ENCODE measurements at regions not wholly inside any gene's neighbourhood (a gene's known extent, or its start where the extent isn't known, plus 50 kb on each side); places are given as distances from the start of the nearest gene placed in this dataset.

DNA sequence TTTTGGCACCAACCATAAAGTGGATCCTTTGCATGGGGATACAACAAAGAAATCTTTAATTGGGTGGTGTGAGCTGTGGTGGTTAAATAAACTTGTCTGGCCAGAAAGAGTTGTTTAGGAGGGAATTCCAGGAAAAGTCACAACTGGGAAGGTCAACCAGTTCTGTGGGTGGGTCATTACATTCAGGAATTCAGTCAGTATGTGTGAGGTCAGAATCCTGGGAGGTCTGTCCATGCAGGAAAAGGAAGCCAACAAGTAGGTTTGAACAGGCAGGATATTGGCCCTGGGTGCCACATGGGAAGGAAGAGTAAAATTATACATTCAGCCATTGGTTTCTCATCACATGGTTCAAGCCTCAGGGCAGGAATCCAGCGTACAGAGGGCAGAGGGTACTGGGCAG is 162.3 kb upstream of the ADAMTS5 start:
- Histone ChIP-seq H3K79me2 (ENCODE audit: control insufficient read depth, insufficient read depth, low read length) (no peaks in the 10 kb centered on the region), H3K4me2 (ENCODE audit: control insufficient read depth, extremely low read depth, insufficient read depth, low read depth, low read length) (no peak overlapping the region), H3K4me3 (ENCODE audit: control insufficient read depth in 2 of 3, extremely low read depth in 1 of 3, insufficient read depth in 2 of 3, low read depth in 1 of 3, low read length in 3 of 3) (no peak overlapping the region), H3K36me3 (ENCODE audit: control insufficient read depth in 2 of 2, extremely low read depth in 1 of 2, insufficient read depth in 2 of 2, low read length in 2 of 2) (no peaks in the 10 kb centered on the region), H3K4me1 (ENCODE audit: control insufficient read depth, extremely low read depth, insufficient read depth, low read length) (no peaks in the 10 kb centered on the region), H3K9me1 (ENCODE audit: control insufficient read depth, extremely low read depth, insufficient read depth, low read length) (no peaks in the 10 kb centered on the region), H3K27ac (ENCODE audit: control insufficient read depth, insufficient read depth, low read length) (no peak overlapping the region), H3K9ac (ENCODE audit: control insufficient read depth, extremely low read depth, insufficient read depth, low read length) (no peak overlapping the region), H3K9me3 (ENCODE audit: control insufficient read depth, low read depth, low read length) (no peaks in the 10 kb centered on the region), H4K20me1 (ENCODE audit: control insufficient read depth, extremely low read depth, insufficient read depth, low read length) (no peaks in the 10 kb centered on the region), H2AFZ (ENCODE audit: control insufficient read depth, low read length) (no peak overlapping the region), H3K27me3 (ENCODE audit: control insufficient read depth, extremely low read depth, insufficient read depth, low read length) (no peaks in the 10 kb centered on the region)
- no peak for TF ChIP-seq EZH2 (IDR thresholded peaks at IDR 0.05; ENCODE audit: low read length)
- TF ChIP-seq, protein P1, sequence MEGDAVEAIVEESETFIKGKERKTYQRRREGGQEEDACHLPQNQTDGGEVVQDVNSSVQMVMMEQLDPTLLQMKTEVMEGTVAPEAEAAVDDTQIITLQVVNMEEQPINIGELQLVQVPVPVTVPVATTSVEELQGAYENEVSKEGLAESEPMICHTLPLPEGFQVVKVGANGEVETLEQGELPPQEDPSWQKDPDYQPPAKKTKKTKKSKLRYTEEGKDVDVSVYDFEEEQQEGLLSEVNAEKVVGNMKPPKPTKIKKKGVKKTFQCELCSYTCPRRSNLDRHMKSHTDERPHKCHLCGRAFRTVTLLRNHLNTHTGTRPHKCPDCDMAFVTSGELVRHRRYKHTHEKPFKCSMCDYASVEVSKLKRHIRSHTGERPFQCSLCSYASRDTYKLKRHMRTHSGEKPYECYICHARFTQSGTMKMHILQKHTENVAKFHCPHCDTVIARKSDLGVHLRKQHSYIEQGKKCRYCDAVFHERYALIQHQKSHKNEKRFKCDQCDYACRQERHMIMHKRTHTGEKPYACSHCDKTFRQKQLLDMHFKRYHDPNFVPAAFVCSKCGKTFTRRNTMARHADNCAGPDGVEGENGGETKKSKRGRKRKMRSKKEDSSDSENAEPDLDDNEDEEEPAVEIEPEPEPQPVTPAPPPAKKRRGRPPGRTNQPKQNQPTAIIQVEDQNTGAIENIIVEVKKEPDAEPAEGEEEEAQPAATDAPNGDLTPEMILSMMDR (optimal IDR thresholded peaks at IDR 0.05 in 1 of 3, IDR thresholded peaks at IDR 0.05 in 1 of 3, conservative IDR thresholded peaks at IDR 0.05 in 1 of 3; ENCODE audit: extremely low read depth in 1 of 3, insufficient read depth in 2 of 3, low read length in 3 of 3), result no peak
- DNase-seq (ENCODE audit: low read depth, low spot score), result no peak
- dilution Hi-C loops (cut with MboI; ENCODE audit: extremely low pct_ligation_motif_present, low sequenced_read_pairs), result no loop called here
- FAIRE-seq, result no peak

DNA sequence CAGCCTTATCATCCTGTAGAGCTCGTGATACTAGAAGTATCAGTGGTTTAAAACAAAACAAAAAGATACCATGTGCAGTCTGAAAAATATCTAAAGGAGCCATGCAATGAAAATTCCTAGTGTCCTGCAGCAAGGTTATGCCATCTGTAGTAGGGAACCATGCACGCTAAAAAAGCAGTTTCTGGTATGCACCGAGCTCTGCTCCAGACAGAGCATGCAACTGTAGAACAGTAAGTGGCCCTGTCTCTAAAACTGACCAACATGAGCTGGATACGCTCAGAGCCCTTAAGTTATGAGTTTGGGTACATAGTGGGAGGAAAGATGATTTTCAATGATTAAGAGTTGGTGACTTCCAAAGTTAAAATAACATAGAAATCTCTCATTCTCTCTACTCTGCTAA is 159.3 kb upstream of the ADAMTS5 start:
- TF ChIP-seq EZH2 (IDR thresholded peaks at IDR 0.05; ENCODE audit: low read length), result no peak
- TF ChIP-seq, protein P1 (optimal IDR thresholded peaks at IDR 0.05 in 1 of 3, IDR thresholded peaks at IDR 0.05 in 1 of 3, conservative IDR thresholded peaks at IDR 0.05 in 1 of 3; ENCODE audit: extremely low read depth in 1 of 3, insufficient read depth in 2 of 3, low read length in 3 of 3), result no peak
- Histone ChIP-seq H3K4me3 (ENCODE audit: control insufficient read depth in 2 of 3, extremely low read depth in 1 of 3, insufficient read depth in 2 of 3, low read depth in 1 of 3, low read length in 3 of 3) (no peak overlapping the region), H3K79me2 (ENCODE audit: control insufficient read depth, insufficient read depth, low read length) (no peaks in the 10 kb centered on the region), H3K9ac (ENCODE audit: control insufficient read depth, extremely low read depth, insufficient read depth, low read length) (no peak overlapping the region), H3K9me1 (ENCODE audit: control insufficient read depth, extremely low read depth, insufficient read depth, low read length) (no peaks in the 10 kb centered on the region), H3K4me1 (ENCODE audit: control insufficient read depth, extremely low read depth, insufficient read depth, low read length) (no peaks in the 10 kb centered on the region), H3K9me3 (ENCODE audit: control insufficient read depth, low read depth, low read length) (no peaks in the 10 kb centered on the region), H3K4me2 (ENCODE audit: control insufficient read depth, extremely low read depth, insufficient read depth, low read depth, low read length) (no peak overlapping the region), H3K27ac (ENCODE audit: control insufficient read depth, insufficient read depth, low read length) (no peak overlapping the region), H4K20me1 (ENCODE audit: control insufficient read depth, extremely low read depth, insufficient read depth, low read length) (no peaks in the 10 kb centered on the region), H2AFZ (ENCODE audit: control insufficient read depth, low read length) (no peak overlapping the region), H3K27me3 (ENCODE audit: control insufficient read depth, extremely low read depth, insufficient read depth, low read length) (no peaks in the 10 kb centered on the region), H3K36me3 (ENCODE audit: control insufficient read depth in 2 of 2, extremely low read depth in 1 of 2, insufficient read depth in 2 of 2, low read length in 2 of 2) (no peaks in the 10 kb centered on the region)
- FAIRE-seq, result no peak
- no peak for DNase-seq (ENCODE audit: low read depth, low spot score)
- dilution Hi-C loops (cut with MboI; ENCODE audit: extremely low pct_ligation_motif_present, low sequenced_read_pairs), result no loop called here
